OCI-LY7 (cell line): ENCODE measurements at regions not wholly inside any gene's neighbourhood (a gene's known extent, or its start where the extent isn't known, plus 50 kb on each side); places are given as distances from the start of the nearest gene placed in this dataset.

Experiments used
- BruUV-seq: library from RNA; stranded (reverse); fragments of 400-500 nt; replicated peaks from 2 replicates; lab custom pipeline; 2021; lab: Mats Ljungman, UMichigan
- CTCF ChIA-PET: fragments of 300-600 bp; sonication (Branson Sonifier 250); formaldehyde crosslinking; loops from one replicate; lab custom pipeline; 2022; ENCODE audit warnings: antibody characterized with exemption; ENCODE audit not compliant: unreplicated experiment; lab: Charles Lee
- POLR2A ChIA-PET: fragments of 300-600 bp; sonication (Branson Sonifier 250); formaldehyde crosslinking; loops from one replicate; lab custom pipeline; 2022; ENCODE audit warnings: antibody characterized with exemption; lab: Charles Lee
- DNase-seq: peaks from one replicate; pipeline ENCODE4 v3.0.0-alpha.2; 2015; ENCODE audit warnings: low spot score
- H2AFZ ChIP-seq: fragments of 200-600 bp; sonication (generic), shearing (Covaris generic); 2 replicates; pipeline ENCODE4 v1.6.1; 2014; ENCODE audit warnings: mild to moderate bottlenecking, antibody characterized with exemption, low read length, moderate library complexity
- H3K27ac ChIP-seq: fragments of 200-600 bp; sonication (generic); 2 replicates; pipeline ENCODE4 v1.5.1; 2014; ENCODE audit warnings: mixed run types, low read depth, mild to moderate bottlenecking, moderate library complexity, low read length, inconsistent platforms; ENCODE audit not compliant: poor library complexity, severe bottlenecking
- H3K36me3 ChIP-seq: fragments of 200-600 bp; sonication (generic); 2 replicates; pipeline ENCODE4 v1.6.1; 2014; ENCODE audit warnings: mild to moderate bottlenecking, antibody characterized with exemption, low read length, moderate library complexity, mixed read lengths; ENCODE audit not compliant: insufficient read depth
- H3K4me1 ChIP-seq: fragments of 200-600 bp; sonication (generic); 2 replicates; pipeline ENCODE4 v1.5.1; 2014; ENCODE audit warnings: mild to moderate bottlenecking, low read length; ENCODE audit not compliant: insufficient read depth, poor library complexity, severe bottlenecking
- H3K4me2 ChIP-seq: fragments of 200-600 bp; sonication (generic); 2 replicates; pipeline ENCODE4 v1.6.1; 2014; ENCODE audit warnings: mild to moderate bottlenecking, low read length
- H3K4me3 ChIP-seq: fragments of 200-600 bp; sonication (generic); 2 replicates; pipeline ENCODE4 v1.5.1; 2014; ENCODE audit warnings: mild to moderate bottlenecking, low read depth, low read length; ENCODE audit not compliant: poor library complexity, severe bottlenecking
- H3K79me2 ChIP-seq: fragments of 200-600 bp; sonication (generic); 2 replicates; pipeline ENCODE4 v1.6.1; 2016; ENCODE audit warnings: low read depth, mild to moderate bottlenecking, low read length, moderate library complexity, mixed read lengths; ENCODE audit not compliant: insufficient read depth
- H3K9me2 ChIP-seq: fragments of 200-600 bp; sonication (generic); 2 replicates; pipeline ENCODE4 v1.6.1; 2016; ENCODE audit warnings: mild to moderate bottlenecking, low read length, mixed read lengths; ENCODE audit not compliant: insufficient read depth
- H3K9me3 ChIP-seq: fragments of 200-600 bp; sonication (generic); 2 replicates; pipeline ENCODE4 v1.6.1; 2014; ENCODE audit warnings: mild to moderate bottlenecking, mixed run types, low read length, mixed read lengths
- H4K20me1 ChIP-seq: fragments of 200-600 bp; sonication (generic); 2 replicates; pipeline ENCODE4 v1.6.1; 2014; ENCODE audit warnings: mild to moderate bottlenecking, antibody characterized with exemption, low read length, moderate library complexity, mixed read lengths; ENCODE audit not compliant: insufficient read depth
- EZH2phosphoT487 ChIP-seq: fragments of 200-600 bp; sonication (generic); IDR thresholded peaks from 2 replicates; pipeline ENCODE4 v1.6.1; 2018; ENCODE audit warnings: low read depth, borderline replicate concordance, mild to moderate bottlenecking, mixed run types, antibody characterized with exemption, low read length, moderate library complexity, mixed read lengths
- intact Hi-C: fragments of 100-400 bp; cut with micrococcal nuclease; formaldehyde crosslinking; loops from one replicate; pipeline ENCODE4 v1.10.0; 2022; ENCODE audit not compliant: unreplicated experiment
- TF ChIP-seq, protein P1 (sequence below): fragments of 200-600 bp; sonication (generic); conservative IDR thresholded peaks from 2 replicates; pipeline ENCODE4 v1.5.1; 2014; ENCODE audit warnings: mild to moderate bottlenecking, antibody characterized with exemption, low read length, moderate library complexity, mixed read lengths

DNA sequence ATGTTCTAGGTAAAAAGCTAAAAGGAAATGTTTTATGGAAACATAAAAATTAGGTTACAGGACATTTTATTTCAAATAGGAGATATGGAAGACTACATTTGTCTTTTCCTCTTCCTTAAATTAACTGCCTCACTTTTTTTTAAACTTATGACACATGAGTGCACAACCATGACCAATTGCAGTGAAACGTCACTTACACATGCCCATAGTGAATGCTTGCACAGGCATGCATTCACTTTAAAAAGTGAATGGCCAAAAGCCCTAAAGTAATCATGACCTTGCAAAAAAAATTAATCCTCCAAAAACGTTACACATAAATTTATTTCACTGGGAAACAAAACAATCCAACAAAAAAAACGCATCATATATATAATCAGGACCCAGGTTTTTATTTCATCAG is 343.2 kb upstream of the TMTC1 start:
- ChIA-PET CTCF (no interaction called here), POLR2A (no interaction called here)
- H3K27ac ChIP-seq: no peak overlapping the region
- TF ChIP-seq EZH2phosphoT487: no peak
- TF ChIP-seq, protein P1, sequence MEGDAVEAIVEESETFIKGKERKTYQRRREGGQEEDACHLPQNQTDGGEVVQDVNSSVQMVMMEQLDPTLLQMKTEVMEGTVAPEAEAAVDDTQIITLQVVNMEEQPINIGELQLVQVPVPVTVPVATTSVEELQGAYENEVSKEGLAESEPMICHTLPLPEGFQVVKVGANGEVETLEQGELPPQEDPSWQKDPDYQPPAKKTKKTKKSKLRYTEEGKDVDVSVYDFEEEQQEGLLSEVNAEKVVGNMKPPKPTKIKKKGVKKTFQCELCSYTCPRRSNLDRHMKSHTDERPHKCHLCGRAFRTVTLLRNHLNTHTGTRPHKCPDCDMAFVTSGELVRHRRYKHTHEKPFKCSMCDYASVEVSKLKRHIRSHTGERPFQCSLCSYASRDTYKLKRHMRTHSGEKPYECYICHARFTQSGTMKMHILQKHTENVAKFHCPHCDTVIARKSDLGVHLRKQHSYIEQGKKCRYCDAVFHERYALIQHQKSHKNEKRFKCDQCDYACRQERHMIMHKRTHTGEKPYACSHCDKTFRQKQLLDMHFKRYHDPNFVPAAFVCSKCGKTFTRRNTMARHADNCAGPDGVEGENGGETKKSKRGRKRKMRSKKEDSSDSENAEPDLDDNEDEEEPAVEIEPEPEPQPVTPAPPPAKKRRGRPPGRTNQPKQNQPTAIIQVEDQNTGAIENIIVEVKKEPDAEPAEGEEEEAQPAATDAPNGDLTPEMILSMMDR: no peak
- no TSS peak for BruUV-seq
- no peaks in the 10 kb centered on the region for H3K9me2 ChIP-seq
- intact Hi-C loops: no loop called here
- no peaks in the 10 kb centered on the region for H3K4me1 ChIP-seq
- H3K79me2 ChIP-seq: no peaks in the 10 kb centered on the region
- H4K20me1 ChIP-seq: no peaks in the 10 kb centered on the region
- no peaks in the 10 kb centered on the region for H3K9me3 ChIP-seq
- no peak overlapping the region for H3K4me3 ChIP-seq
- no peak overlapping the region for H3K4me2 ChIP-seq
- H2AFZ ChIP-seq: no peak overlapping the region
- no peaks in the 10 kb centered on the region for H3K36me3 ChIP-seq
- no peak for DNase-seq

DNA sequence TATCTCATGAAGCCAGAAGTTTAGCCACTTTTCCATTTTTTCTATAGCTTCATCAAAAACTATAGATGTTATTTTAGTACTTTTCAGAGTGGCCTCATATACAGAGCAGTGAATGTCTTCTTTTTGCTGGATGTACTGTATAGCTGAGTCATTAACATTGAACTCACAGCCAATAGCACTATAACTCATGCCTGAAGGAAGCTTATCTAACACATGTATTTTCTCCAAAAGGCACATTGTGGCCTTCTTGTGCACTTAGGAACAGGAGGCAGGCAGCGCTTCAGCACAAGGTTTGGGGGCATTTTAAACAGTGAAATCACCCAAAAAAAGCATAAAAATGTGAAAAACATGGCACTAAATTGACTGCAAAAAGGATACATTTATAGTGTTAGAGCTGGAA is 336.8 kb upstream of the TMTC1 start:
- Histone ChIP-seq H4K20me1 (no peaks in the 10 kb centered on the region), H3K9me2 (no peaks in the 10 kb centered on the region), H3K4me3 (no peak overlapping the region), H2AFZ (no peak overlapping the region), H3K9me3 (no peaks in the 10 kb centered on the region), H3K36me3 (no peaks in the 10 kb centered on the region), H3K27ac (no peak overlapping the region), H3K4me2 (no peak overlapping the region), H3K4me1 (no peaks in the 10 kb centered on the region), H3K79me2 (no peaks in the 10 kb centered on the region)
- intact Hi-C loops: no loop called here
- no peak for DNase-seq
- ChIA-PET CTCF (no interaction called here), POLR2A (interaction anchor here (0.5 kb wide), 1 partner anchor 204 kb away, joined by 5 read pairs; no protein-coding TSS in a partner anchor)
- TF ChIP-seq, protein P1: no peak
- TF ChIP-seq EZH2phosphoT487: no peak
- no TSS peak for BruUV-seq

DNA sequence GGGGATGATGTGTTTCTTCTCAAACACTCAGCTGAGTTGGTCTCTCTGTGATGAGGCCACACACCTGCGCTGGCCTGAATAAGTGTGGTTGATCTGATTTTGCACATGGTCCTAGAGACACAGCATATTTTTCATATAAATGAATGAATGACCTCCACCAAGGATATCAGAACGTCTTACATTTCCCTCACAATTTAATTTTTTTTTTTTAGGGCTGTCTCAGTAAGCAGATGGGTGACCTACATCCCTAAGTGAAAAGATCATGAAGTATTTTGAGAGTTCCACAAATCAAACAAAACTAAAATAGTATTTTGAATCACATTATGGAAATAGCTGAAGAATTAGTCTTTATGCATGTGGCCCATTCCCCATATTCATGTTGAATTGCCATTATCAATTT is 333.7 kb upstream of the TMTC1 start:
- H3K36me3 ChIP-seq: no peaks in the 10 kb centered on the region
- BruUV-seq: no TSS peak
- no peak overlapping the region for H2AFZ ChIP-seq
- no peaks in the 10 kb centered on the region for H3K9me2 ChIP-seq
- H3K27ac ChIP-seq: no peak overlapping the region
- no peaks in the 10 kb centered on the region for H3K4me1 ChIP-seq
- H4K20me1 ChIP-seq: no peaks in the 10 kb centered on the region
- ChIA-PET CTCF (no interaction called here), POLR2A (interaction anchor here (1.3 kb wide), 1 partner anchor 12 kb away, joined by 4 read pairs; no protein-coding TSS in a partner anchor)
- intact Hi-C loops: no loop called here
- no peaks in the 10 kb centered on the region for H3K79me2 ChIP-seq
- no peak for DNase-seq
- H3K9me3 ChIP-seq: no peaks in the 10 kb centered on the region
- TF ChIP-seq EZH2phosphoT487: no peak
- TF ChIP-seq, protein P1: no peak
- no peak overlapping the region for H3K4me2 ChIP-seq
- no peak overlapping the region for H3K4me3 ChIP-seq
